Large intestine (tissue), 3 donors: ENCODE measurements at regions not wholly inside any gene's neighbourhood (a gene's known extent, or its start where the extent isn't known, plus 50 kb on each side); places are given as distances from the start of the nearest gene placed in this dataset.
"Not testable (repeated sequence)": the region's sequence is repeated elsewhere in the genome, so short reads cannot be mapped to it uniquely, and the experiment has no call there.

Experiments
- DNase-seq, 2 donors: peaks; one replicate each; pipeline versions ENCODE4 v3.0.0 to v3.0.0-alpha.2; 2013
- H3K27ac ChIP-seq: one replicate; pipeline ENCODE4 v1.5.1; 2013; ENCODE audit warnings: low read length
- H3K27me3 ChIP-seq: 2 replicates; pipeline ENCODE4 v1.6.1; 2013; ENCODE audit warnings: low read length; ENCODE audit not compliant: control insufficient read depth, insufficient read depth
- H3K36me3 ChIP-seq: 2 replicates; pipeline ENCODE4 v1.6.1; 2013; ENCODE audit warnings: low read length; ENCODE audit not compliant: control insufficient read depth, insufficient read depth
- H3K4me1 ChIP-seq: one replicate; pipeline ENCODE4 v1.6.1; 2013; ENCODE audit warnings: low read length; ENCODE audit not compliant: control insufficient read depth, insufficient read depth
- H3K4me3 ChIP-seq: one replicate; pipeline ENCODE4 v1.5.1; 2013; ENCODE audit warnings: low read length
- H3K9me3 ChIP-seq: one replicate; pipeline ENCODE4 v1.6.1; 2013; ENCODE audit warnings: mild to moderate bottlenecking, low read depth, low read length, moderate library complexity; ENCODE audit not compliant: control insufficient read depth
- WGBS: methylation state at CpG from one replicate; pipeline ENCODE4 v1.1.5; 2013; ENCODE audit warnings: low lambda C conversion rate; ENCODE audit not compliant: insufficient coverage; 5-methylcytosine and 5-hydroxymethylcytosine counted together

DNA sequence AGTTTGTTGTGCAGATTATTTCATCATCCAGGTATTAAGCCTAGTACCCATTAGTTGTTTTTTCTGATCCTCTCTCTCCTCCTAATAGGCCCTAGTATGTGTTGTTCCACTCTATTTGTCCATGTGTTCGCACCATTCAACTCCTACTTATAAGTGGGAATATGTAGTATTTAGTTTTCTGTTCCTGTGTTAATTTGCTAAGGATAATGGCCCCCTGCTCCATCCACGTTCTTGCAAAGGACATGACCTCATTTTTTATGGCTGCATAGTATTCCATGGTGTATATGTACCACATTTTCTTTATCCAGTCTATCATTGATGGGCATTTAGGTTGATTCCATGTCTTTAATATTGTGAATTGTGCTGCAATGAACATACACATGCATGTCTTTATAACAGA is 107.8 kb downstream of the ZNF429 start:
- H3K9me3 ChIP-seq, H3K27ac ChIP-seq, H3K36me3 ChIP-seq, DNase-seq, H3K27me3 ChIP-seq, H3K4me3 ChIP-seq: not testable (repeated sequence)
- WGBS: no CpG with 5 or more reads among the region's 2 CpGs
- peaks cover 17% of the 10 kb centered on the region for H3K4me1 ChIP-seq

DNA sequence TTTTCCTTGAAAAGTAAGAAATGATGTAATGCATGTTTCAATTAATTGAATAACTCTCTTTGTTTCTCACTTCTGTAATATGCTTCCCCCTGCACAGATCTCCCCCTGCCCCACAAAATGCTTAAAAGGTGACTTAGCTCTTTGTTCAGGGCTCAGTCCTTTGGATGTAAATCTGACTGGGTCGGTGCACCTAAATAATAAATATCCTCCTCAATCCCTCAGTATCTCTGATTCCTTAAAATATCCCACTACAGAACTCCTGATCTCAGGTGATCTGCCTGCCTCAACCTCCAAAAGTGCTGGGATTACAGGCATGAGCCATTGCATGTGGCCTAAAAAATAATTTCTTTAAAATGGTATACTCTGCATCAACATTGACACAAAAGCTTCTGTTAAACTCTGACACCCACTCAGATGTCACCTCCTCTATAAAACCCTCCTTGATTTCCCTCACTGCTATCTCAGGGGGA is 107.0 kb downstream of the ZNF429 start:
- Histone ChIP-seq H3K27ac (no peak overlapping the region), H3K36me3 (no peaks in the 10 kb centered on the region), H3K27me3 (no peaks in the 10 kb centered on the region), H3K4me1 (peaks cover 24% of the 10 kb centered on the region), H3K4me3 (no peak overlapping the region), H3K9me3 (peaks cover 5% of the 10 kb centered on the region)
- WGBS: no CpG with 5 or more reads among the region's 1 CpG
- DNase-seq: no peak

DNA sequence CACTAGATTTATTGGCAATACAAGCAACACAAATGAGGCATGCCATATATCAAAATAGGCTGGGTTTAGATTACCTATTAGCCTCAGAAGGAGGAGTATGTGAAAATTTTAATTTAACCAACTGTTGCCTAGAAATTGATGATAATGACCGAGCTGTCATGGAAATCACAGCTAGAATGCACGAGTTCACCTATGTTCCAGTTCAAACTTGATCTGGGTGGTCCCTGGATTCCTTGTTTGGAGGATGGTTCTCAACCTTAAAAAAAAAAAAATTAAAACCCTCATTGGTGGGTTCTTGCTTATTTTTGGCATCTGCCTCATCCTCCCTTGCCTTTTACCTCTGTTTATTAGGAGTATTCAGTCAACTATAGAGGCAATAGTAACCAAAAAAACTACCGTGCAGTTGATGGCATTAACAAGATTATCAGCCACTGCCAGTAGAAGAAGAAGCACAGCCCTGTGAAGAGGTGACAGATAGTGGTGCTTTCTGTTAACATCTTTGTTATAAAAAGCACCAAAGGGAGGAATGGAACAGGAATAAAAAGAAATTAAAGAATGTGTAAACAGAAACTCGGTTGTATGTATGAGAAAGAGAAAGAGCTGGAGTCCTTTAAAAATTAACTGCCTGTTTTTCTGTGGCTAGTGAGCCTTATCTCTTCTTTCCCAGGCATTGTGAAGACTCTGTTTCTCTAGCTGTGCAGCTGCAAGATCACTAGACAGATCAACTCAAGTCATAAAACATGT is 106.4 kb downstream of the ZNF429 start:
- Histone ChIP-seq H3K9me3 (peaks cover 5% of the 10 kb centered on the region), H3K36me3 (no peaks in the 10 kb centered on the region), H3K4me1 (peaks cover 26% of the 10 kb centered on the region), H3K27ac (peak overlapping the region; percentile 45), H3K4me3 (no peak overlapping the region), H3K27me3 (no peaks in the 10 kb centered on the region)
- WGBS: 0% methylated on average over 1 of the region's 4 CpGs
- peak in 1 of 2 donors; percentile 24 for DNase-seq

DNA sequence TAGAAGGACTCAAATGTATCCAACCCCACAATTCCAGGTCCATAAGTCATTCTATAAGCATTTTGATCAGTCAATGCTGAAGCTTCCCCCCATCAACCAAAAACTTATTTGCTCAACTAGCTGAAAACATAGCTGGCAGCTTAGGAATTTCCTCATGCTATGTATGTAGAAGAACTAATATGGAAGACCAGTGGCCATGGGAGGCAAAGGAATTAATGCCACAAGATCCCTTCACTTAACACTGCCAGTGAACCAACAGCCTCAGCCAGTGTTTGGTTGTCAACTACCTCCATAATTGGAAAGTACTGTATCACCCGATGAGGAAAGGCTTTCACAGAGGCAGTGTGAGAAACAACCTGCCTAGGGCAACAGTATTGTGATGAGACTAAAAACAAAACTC is 105.4 kb downstream of the ZNF429 start:
- no peaks in the 10 kb centered on the region for H3K36me3 ChIP-seq
- WGBS: no CpG with 5 or more reads among the region's 1 CpG
- H3K27ac ChIP-seq: no peak overlapping the region
- H3K4me3 ChIP-seq: no peak overlapping the region
- H3K9me3 ChIP-seq: peaks cover 5% of the 10 kb centered on the region
- no peaks in the 10 kb centered on the region for H3K27me3 ChIP-seq
- no peak for DNase-seq
- H3K4me1 ChIP-seq: peaks cover 27% of the 10 kb centered on the region

DNA sequence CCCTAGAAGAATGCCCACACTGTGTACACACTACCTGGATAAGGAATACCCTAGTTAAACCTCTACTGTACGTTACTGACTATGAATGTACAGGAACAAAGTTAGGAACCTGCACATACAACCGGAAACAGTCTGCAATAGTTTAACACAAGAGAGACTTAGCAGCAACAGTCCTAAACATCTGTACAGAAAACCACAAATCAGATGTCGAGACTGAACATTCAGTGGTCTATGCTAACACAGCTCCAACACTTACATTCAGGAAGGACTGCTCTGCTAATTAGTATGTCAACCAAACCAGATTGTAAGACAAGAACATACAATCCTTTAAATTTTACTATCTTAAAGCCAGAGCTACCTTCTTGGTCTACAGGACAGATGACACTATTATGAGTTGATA is 104.9 kb downstream of the ZNF429 start:
- H3K4me3 ChIP-seq: no peak overlapping the region
- whole genome bisulfite sequencing: no CpG with 5 or more reads among the region's 3 CpGs
- H3K36me3 ChIP-seq: no peaks in the 10 kb centered on the region
- H3K27ac ChIP-seq: no peak overlapping the region
- peaks cover 30% of the 10 kb centered on the region for H3K4me1 ChIP-seq
- no peak for DNase-seq
- H3K27me3 ChIP-seq: no peaks in the 10 kb centered on the region
- H3K9me3 ChIP-seq: peaks cover 5% of the 10 kb centered on the region

DNA sequence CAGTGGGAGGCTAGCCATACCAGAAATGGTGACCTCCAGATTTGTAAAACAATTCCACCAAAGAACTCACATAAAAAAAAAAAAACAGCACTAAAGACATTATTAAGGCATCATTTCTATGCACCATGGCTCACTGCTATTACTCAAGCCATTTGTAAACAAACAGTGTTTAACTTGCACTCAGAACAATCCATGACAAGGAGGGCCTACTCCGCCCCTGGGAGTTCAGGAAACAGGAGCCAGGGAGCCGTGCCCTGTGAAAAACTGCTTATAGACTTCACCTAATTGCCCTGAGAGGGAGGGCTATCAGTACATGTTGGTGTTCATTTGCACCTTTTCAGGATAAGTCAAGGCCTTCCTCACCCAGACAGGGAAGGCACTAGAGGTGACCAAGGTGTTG is 103.2 kb downstream of the ZNF429 start:
- WGBS: no CpG with 5 or more reads among the region's 2 CpGs
- no peaks in the 10 kb centered on the region for H3K9me3 ChIP-seq
- no peaks in the 10 kb centered on the region for H3K27me3 ChIP-seq
- no peak for DNase-seq
- no peak overlapping the region for H3K4me3 ChIP-seq
- H3K4me1 ChIP-seq: peaks cover 46% of the 10 kb centered on the region
- peak overlapping the region; percentile 14 for H3K27ac ChIP-seq
- no peaks in the 10 kb centered on the region for H3K36me3 ChIP-seq

DNA sequence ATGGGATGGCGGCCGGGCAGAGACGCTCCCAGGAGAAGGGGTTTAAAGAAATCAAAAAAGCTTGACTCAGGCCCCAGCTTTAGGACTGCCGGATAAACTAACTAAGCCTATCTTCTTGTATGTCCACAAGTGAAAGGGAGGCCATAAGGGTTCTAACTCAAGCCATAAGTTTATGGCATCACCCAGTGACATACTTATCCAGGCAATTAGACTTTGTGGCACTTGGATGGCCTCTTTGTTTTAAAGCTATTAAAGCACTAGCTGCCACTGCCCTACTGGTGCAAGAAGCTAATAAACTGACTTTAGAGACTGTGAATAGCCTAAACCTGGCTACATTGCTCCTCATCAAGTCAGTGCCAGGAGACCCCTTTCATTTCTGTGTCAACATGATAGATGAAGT is 102.0 kb downstream of the ZNF429 start:
- no peak overlapping the region for H3K27ac ChIP-seq
- peaks cover 48% of the 10 kb centered on the region for H3K4me1 ChIP-seq
- no peak overlapping the region for H3K4me3 ChIP-seq
- DNase-seq: peak; percentile 51 to 71
- WGBS: no CpG with 5 or more reads among the region's 4 CpGs
- H3K9me3 ChIP-seq: no peaks in the 10 kb centered on the region
- H3K27me3 ChIP-seq: no peaks in the 10 kb centered on the region
- H3K36me3 ChIP-seq: no peaks in the 10 kb centered on the region

DNA sequence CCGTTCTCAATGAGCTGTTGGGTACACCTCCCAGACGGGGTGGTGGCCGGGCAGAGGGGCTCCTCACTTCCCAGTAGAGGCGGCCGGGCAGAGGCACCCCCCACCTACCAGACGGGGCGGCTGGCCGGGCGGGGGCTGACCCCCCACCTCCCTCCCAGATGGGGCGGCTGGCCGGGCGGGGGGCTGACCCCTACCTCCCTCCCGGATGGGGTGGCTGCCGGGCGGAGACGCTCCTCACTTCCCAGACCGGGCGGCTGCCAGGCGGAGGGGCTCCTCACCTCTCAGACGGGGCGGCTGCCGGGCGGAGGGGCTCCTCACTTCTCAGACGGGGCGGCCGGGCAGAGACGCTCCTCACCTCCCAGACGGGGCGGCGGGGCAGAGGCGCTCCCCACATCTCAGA is 101.6 kb downstream of the ZNF429 start:
- not testable (repeated sequence) for DNase-seq, H3K36me3 ChIP-seq, H3K9me3 ChIP-seq, H3K27me3 ChIP-seq, H3K4me3 ChIP-seq, H3K27ac ChIP-seq
- WGBS: no CpG with 5 or more reads among the region's 31 CpGs
- H3K4me1 ChIP-seq: peaks cover 47% of the 10 kb centered on the region

DNA sequence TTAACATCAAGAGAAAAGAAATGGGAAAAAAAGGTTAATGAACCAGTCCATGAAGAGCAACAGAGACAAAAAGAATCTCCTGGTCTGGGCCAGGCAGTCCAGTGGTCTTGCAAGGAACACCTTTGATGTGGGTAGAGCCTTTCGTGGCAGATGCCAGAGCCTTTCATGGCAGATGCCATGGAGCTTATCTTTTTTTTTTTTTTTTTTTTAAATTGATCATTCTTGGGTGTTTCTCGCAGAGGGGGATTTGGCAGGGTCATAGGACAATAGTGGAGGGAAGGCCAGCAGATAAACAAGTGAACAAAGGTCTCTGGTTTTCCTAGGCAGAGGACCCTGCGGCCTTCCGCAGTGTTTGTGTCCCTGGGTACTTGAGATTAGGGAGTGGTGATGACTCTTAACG is 100.9 kb downstream of the ZNF429 start:
- H3K4me3 ChIP-seq, DNase-seq, H3K27ac ChIP-seq, H3K27me3 ChIP-seq, H3K9me3 ChIP-seq, H3K36me3 ChIP-seq: not testable (repeated sequence)
- peaks cover 43% of the 10 kb centered on the region for H3K4me1 ChIP-seq
- no CpG with 5 or more reads among the region's 5 CpGs for WGBS

DNA sequence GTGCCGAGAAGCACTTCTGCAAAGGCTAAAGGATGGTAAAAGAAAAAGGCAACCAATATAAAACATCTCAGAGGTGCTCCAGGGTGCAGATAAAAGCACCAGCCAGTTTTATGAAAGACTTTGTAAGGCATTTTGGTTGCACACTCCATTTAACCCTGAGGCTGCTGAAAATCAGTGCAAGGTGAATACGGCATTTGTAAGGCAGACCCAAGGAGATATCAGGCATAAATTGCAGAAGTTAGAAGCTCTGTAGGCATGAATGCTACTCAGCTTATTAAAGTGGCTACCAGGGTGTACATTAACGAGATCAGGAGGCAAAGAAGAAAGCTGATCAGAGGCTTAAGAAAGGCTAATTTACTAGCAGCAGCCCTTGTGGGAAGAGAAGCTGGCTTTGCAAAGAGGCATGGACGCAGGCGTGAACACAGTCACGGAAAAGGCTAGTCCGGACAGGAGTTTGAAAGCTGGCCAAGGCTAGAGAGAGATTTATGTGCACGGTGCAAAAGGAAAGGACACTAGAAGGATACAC is 99.6 kb downstream of the ZNF429 start:
- H3K4me1 ChIP-seq: peaks cover 43% of the 10 kb centered on the region
- peak overlapping the region; percentile 62 for H3K27ac ChIP-seq
- no peaks in the 10 kb centered on the region for H3K9me3 ChIP-seq
- DNase-seq: no peak
- H3K36me3 ChIP-seq: no peaks in the 10 kb centered on the region
- WGBS: 60% methylated on average over 4 of the region's 8 CpGs
- peak overlapping the region; percentile 27 for H3K4me3 ChIP-seq
- H3K27me3 ChIP-seq: no peaks in the 10 kb centered on the region
